Globus pallidus (tissue), 1 donor: ENCODE measurements at regions not wholly inside any gene's neighbourhood (a gene's known extent, or its start where the extent isn't known, plus 50 kb on each side); places are given as distances from the start of the nearest gene placed in this dataset.
"Not testable (repeated sequence)": the region's sequence is repeated elsewhere in the genome, so short reads cannot be mapped to it uniquely, and the experiment has no call there.

Experiments
- DNase-seq: peaks from one replicate; pipeline ENCODE4 v3.0.0-alpha.2; 2015; ENCODE audit warnings: low spot score

DNA sequence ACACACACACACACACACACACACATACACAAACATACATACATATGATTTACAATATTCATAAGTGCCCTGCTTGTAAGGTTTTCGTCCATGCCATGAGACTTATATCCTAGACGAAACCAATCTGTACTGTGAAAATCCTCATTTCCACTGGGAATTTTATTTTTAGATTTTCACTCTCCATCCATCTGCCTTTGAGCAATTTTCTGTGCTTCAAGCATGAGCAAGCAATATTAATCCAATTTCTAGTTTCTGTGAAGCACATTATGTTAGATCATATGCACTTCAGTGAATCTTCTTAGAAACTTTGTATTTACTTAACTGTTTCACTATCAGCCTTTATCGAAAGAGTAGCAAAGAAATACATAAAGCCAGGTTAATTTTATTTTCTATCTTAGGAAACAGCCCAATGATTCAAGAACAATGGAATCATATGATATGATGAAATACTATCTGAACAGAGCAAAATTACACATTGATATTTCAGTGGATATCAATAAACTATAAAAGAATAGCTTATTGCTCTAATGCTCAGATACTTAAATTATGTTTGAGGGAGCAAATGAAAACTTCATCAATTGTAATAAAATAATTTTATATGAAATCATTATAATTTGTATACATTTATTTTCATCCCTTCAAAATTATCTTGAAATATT, 1100.7 kb upstream of the MIR17HG start:
- DNase-seq, result no peak

DNA sequence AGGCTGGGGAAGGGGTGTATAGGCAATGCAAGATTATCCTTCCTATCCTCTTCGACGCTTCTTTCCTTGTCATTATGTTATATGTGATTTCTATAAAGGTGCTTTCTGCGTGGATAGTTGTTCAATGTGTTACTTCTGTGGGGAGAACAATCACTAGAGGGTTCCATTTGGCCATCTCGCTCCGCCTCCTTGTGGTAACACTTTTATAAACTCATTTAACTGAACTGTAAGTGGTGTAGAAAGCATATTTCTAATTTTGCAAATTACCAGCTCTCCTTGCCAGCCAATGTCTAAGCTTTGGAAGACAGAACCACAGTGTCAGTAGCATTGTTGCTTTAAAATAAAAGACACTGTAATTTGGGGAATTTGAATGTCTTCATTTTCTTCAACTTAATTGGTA, 1093.7 kb upstream of the MIR17HG start:
- DNase-seq, result no peak

DNA sequence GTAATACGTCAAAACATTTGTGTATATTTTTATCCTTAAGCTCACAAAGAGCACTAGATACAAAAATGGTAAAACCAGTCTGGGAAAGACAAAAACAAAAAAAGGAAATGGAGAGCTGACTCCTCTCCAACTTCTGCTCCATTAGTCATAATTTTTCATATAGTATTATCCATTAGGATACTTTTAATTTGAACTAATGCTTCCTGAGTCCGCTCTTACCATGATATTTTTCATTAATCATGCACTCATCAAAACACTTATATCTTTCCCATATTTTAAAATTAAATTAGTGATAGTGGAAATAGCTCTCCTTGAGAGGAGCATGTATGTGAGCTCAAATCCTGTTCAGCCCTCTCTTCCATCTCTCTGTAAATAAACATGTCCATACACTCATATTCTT, 1093.0 kb upstream of the MIR17HG start:
- DNase-seq, result no peak

DNA sequence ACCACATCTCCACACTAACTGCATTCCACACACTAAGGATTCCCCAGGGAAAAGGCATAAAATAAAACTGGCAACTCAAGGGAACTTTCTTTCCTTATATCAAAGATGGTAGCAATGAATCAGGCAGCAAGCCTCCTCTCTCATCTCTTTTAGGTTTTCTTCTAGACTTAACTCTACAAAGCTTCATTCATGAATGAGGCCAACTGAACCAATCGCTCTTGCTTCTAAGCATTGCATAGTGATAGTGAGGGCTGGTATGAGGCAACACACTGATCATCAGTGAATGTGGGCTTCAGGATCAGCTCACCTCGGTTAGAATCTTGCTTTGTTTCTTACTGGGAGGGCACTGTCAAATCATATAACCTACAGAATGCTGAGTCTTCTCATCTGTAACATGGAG, 1090.7 kb upstream of the MIR17HG start:
- DNase-seq, result no peak

DNA sequence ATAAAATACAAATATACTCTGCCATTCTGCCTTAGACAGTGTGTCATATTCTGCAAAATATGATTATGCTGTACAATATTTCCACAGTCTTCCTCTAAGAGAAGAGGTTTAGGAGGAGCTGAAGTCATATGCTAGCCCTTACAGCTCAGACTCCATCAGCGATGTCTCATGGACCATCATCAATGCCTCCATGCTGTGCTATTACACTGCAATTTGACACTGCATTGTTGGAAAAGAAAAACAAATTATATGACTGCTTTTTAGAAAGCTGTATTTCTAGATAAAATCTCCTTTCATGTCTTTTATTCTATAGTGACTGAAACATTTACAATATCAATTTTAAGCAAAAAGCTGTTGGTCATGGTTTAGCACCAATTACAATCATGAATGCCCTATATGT, 1089.4 kb upstream of the MIR17HG start:
- DNase-seq, result no peak

DNA sequence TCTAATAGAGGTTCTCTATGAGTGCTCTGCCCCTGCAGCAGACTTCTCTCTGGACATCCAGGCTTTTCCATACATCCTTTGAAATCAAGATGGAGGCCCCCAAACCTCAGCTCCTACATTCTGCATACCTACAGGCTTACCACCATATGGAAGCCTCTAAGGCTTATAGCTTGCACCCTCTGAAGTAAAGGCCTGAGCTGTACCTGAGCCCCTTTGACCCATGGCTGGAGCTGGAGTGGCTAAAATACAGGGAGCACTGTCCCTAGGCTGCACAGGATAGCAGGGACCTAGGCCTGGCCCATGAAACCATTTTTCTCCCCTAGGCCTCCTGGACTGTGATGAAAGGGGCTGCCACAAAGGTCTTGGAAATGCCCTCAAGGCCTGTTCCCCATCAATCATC, 1086.1 kb upstream of the MIR17HG start:
- DNase-seq, result no peak

DNA sequence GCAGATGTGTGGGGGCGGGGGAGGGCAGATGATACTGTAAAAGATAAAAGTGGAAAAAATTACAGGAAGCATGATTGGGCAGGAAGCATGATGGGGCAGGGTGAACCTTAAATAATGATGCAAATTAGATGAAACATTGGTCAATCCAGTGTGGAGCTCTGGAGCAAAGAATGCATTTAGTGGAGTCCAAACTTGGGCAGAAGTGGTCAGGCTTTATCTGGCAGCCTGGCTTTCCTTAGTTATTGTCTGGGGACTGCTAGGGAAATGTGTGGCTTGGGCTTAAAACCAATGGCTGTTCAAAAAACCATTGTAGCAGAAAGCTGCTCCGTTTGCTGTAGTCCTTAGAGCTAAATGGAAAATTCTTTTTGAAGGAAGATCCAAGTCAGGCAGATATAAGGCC, 1077.3 kb upstream of the MIR17HG start:
- DNase-seq, result no peak

DNA sequence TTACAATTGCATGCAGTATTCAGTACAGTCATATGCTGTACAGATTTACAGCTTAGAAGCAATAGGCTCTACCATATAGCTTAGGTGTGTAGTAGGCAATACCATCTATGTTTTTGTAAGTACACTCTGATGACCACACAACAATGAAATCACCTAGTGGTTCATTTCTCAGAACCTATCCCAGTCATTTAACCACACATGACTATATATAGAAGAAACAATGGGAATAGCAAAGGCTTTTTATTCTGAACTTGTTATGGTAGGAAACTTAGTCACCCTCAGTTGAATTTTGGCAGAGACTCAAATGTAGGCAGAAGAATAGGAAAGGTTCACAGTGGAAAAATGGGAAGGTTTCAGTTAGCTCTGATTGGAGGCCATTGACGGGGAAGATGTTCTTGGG, 1075.1 kb upstream of the MIR17HG start:
- no peak for DNase-seq

DNA sequence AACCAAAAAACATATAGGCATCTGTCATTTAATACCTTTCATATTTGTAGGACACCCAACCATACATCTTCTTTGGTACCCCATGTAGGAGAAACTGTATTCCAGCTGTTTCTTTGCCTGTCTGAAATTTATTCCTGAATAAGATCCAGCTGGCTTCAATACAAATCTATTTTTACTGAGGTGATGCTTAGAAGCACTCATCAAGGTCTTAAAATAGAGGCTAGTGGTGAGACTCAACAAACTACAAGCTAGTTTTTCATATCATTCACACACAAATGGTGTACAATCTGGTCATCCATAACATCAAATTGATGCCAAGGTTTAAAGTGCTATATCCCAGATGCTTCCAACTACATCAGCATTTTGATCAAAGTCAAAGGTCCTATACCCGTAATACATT, 1071.3 kb upstream of the MIR17HG start:
- DNase-seq, result no peak

DNA sequence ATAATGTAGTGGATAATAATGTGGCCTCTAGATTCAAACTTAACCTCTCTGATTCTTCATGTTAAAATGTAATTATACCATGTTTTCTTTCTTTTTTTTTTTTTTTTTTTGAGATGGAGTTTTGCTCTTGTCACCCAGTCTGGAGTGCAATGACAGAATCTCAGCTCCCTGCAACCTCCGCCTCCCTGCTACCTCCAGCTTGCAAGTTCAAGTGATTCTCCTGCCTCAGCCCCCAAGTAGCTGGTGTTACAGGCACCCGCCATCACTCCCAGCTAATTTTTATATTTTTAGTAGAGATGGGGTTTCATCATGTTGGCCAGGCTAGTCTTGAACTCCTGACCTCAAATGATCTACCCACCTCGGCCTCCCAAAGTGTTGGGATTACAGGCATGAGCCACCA, 1069.3 kb upstream of the MIR17HG start:
- DNase-seq, result not testable (repeated sequence)

DNA sequence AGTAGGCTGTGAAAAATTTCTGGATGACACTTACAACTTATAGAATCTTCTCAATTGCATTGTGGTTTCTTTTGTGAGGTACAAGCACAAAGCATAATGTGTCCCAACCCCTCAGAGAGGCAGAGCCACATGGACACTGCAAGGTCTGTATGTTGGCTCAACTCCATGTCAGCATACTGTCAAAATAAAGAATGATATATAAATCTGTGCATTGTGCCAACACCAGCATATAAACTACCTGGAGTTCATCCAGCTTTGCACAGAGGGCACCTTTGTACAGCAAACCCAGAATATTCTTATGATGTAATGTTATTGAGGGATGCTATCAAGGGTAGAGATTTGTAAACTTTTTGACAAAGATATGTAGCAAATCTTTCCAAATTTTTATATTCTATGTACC, 1065.8 kb upstream of the MIR17HG start:
- no peak for DNase-seq

DNA sequence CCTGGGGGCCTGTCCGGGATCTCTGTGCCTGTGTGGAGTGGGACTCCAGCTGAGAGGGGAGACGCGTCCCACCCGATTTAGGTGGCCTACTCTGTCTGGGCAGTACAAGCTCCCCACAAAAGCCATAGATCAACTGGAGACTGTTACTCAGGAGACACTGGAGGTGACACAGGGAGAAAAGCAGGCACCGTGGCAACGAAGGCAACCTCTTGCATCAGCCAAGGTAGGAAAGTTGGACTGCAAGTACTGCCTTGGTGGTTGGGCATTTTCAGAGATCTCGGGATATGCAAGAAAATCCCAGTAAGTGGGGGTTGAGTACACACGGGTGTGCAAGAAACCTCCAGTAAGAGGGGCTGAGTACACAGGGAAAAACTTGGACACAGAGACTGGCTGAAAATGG, 1060.0 kb upstream of the MIR17HG start:
- no peak for DNase-seq

DNA sequence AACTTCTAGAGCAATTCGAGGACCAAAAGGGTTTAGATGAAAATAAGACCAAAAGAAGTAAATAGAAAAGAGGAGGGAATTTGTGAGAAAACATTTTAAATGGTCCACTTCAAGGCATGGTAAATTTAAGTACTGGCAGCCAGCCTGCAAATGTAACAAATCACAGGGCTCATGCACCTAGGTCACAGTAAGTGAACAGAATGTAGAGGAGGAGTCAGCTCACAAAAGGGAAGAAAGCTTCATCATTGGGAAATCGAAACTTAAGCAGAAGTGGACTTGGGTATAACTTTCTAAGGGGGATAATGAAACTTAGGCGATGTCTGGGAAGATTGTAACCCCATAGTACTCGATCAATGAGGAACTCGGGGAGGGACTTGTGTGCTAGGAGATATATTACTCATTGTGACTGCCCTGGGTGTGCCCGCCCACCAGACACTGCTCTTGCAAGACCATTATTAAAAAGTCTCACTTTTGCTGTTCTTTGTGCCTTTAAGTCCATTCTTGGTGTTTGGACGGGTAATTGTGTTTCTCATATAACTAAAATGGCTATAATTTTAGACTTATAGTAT, 1053.6 kb upstream of the MIR17HG start:
- DNase-seq, result peak; percentile 3

DNA sequence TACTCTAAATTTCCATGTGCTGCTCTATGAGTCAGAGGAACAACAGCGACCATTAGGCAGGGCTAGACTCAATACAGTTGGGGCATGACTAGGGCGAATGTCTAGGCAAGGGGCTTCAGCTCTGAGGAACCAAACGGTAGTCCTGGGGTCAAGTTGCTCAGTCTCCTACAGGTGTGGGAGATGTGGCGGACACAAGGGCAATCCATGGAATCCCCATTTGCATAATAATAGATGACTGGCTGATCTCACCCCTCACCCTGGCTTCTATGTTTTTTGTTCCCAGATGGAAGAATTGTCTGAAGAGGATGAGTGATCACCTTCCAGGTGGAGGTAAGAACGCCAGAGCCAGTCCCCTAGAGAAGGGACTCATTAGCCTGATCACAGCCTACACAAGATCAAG, 1048.2 kb upstream of the MIR17HG start:
- DNase-seq, result no peak

DNA sequence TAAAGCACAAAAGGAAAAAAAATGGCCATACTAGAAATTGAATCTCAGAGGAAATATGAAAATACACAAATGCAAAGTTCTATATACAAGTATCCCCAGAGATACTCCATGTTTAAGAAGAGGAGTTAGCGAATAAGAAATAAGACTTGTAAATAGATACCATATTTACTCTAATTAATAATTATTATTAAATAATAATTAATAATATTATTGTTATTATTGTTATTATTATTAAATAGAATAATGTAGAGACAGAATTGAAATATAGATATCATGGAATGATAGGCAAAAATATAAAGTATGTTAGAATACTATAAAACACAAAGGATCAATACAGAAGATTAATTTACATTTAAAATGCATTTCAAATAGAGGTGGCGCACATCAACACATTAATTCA, 1047.5 kb upstream of the MIR17HG start:
- no peak for DNase-seq

DNA sequence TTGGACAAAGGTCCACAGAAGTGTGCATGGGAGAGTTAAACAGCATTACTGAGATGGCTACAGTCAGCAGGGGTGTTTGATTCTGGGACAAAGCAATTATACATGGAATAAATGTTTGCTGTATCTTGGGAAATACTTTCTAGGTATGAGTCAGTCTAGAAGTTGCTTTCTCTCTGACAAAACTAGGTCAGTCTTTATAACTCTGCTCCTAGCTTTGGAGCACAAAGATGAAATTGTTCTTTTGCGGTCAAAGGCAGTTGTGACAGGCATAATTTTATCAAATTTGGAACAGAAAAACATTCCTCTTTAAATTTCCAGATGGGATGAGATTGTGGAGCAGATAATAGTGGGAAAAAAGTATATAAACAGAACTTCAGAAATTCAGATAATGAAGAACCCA, 1045.4 kb upstream of the MIR17HG start:
- DNase-seq, result no peak

DNA sequence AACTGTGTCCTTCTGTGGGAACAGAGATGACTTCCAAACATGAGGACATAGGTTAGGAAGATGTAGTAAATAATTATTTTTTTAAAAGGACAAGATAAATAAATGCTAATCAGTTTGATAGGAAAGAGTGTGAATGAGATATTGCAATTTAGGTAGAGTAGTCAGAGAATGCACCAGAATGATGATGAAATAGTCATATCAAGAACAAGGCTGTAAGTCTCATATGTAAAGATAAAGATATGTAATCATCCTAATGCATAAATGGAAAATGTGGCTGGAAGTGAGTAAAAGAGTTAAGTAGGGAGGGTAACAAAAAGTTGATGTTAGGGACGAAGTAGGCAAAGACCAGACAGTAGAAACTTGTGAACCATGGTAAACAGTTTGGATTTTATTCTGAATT, 1041.7 kb upstream of the MIR17HG start:
- DNase-seq, result no peak

DNA sequence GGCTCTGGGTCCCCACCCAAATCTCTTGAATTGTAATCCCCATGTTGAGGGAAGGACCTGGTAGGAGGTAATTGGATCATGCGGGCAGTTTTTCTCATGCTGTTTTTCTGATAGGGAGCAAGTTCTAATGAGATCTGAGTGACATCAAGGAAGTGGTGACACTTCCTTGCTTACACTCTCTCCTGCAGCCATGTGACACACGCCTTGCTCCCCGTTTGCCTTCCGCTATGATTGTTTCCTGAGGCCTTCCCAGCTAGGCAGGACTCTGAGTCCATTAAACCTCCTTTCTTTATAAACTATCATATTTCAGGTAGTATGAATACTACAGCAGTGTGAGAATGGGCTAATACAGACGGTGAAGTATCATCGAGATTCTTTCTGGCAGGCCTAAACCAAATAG, 1040.4 kb upstream of the MIR17HG start:
- DNase-seq, result no peak

DNA sequence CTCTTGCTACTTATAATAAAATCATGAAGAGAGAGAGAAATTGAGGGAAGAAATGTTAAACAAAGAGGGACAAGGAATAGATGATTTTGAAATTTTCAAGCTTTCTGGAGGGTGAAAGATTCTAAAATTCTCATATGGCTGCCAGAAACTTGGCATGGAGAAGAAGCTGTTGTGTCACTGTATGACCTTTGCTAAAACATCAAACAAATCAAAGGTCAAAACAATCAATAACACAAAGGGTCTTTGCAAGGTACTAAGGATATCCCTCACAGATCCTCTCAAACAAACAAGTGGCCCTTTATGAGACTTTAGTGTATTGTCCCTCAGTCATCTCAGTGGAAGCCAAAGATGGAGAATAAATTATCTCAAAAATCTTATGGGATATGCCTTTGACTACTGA, 1039.2 kb upstream of the MIR17HG start:
- no peak for DNase-seq

DNA sequence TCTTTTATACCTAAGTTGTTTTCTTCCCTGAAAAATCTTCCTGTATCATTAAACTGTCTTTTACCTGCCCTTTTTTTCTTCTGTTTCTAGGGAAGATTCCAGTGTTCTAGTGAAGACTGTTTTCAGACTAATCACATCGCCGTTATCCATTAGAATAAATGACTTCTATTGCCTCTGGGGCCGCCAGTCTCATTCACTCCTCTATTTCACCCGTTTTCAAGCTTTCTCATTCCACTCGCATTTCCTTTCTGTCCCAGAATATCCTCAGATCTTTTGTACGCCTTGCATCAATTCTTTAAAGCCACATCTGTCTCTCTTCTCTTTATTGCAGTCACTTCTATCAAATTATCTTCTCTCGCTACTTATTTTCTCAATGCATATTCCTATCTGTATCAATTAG, 1035.6 kb upstream of the MIR17HG start:
- no peak for DNase-seq

DNA sequence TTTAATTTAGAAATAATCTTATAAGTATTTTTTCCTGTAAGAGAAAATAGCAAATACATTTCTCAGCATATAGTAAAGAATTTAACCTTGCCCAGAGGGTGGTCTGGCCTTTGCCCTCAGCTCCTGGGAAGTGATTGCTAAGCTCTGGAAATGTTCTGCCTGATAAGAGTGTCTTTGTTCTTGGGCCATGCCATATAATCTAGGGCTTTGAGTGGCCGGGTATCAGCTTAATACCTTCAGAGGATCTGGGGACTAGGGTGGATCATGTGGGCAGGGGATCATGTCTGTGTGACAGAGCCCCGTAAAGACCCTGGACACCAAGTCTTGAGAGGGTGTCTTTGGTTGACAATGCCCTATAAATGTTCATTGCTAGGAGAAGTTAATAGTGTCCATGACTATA, 1032.4 kb upstream of the MIR17HG start:
- DNase-seq, result no peak

DNA sequence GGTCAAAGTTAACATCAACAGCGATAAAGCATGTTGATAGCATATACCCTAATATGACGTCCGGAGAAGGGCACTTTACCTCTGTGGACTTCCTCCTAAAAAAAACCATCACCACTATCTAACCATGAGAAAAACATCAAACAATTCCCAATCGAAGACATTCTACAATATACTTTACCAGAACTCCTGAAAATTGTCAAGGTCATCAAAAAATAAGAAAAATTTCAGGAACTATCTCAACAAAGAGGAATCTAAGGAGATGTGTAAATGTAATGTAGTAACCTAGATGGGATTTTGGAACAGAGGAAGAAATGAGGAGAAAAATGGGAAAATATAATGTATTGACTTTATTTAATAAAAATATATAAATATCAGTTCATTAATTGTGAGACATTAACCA, 1026.8 kb upstream of the MIR17HG start:
- no peak for DNase-seq

DNA sequence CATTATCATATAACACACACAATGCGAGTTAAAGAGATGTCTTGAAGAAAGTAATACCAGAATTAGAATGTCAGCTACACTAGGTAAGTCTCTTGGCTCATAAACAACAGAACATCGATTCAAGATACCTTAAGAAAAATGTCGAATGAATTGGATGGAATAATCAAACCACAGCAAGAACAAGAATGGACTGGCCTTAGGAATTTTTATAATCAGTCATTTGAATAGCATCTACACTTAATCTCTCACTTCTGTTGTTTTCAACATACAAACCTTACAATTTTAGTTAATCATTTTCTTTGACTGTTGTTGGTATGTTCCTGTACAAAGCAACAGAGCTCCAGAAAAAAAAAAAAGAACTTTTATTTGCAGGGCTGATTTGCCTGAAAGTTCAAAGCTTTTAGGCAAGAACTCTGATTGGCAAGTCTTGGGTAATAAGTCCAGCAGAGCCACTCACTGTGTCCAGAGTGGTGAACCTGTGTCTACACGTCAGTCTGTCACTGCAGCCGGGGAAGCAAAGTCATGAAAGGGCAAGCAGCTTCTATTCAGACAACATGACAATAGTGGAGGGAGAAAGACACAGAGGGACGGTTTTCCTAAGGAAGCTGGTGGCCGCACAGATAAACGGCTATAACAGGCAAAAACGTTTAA, 1026.1 kb upstream of the MIR17HG start:
- no peak for DNase-seq

DNA sequence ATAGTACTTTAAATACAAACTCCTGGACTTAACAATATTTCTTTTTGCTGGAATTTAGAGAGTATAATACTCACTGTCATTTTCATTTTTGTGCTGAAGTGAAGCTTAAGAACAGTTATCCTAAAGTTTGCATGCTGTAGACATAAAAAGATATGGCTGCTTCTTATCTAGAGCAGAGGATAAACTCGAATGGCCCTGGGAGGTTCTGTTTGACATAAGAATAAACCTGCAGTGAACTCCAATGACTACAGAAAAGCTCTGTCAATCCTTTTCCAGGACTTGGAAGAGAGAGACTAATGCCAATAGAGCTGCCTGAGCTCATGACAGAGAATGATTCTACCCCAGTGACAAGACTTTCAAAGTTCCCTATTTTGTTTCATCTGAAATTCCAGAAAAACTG, 1017.8 kb upstream of the MIR17HG start:
- DNase-seq, result no peak
